DND-41 (cell line): ENCODE measurements at regions not wholly inside any gene's neighbourhood (a gene's known extent, or its start where the extent isn't known, plus 50 kb on each side); places are given as distances from the start of the nearest gene placed in this dataset.
A peak's percentile ranks its signal among the peaks of the same experiment; 100 is the strongest.

Source experiments
- ATAC-seq: fragments of 200-7000 bp; cut with Tn5 transposase; 3 replicates; pipeline ENCODE4 v1.9.1; 2021; ENCODE audit warnings: low read depth; ENCODE audit not compliant: insufficient read depth
- DNase-seq: peaks from one replicate; pipeline ENCODE4 v3.0.0-alpha.2; 2020
- H2AFZ ChIP-seq: 2 replicates; pipeline ENCODE4 v1.6.0; 2012; ENCODE audit warnings: low read depth, low read length
- H3K27ac ChIP-seq: 2 replicates; pipeline ENCODE4 v1.5.1; 2012; ENCODE audit warnings: low read length, inconsistent platforms
- H3K27me3 ChIP-seq: fragments of 200-600 bp; sonication (generic); 2 replicates; pipeline ENCODE4 v1.6.0; 2012; ENCODE audit warnings: low read length, mild to moderate bottlenecking, inconsistent platforms; ENCODE audit not compliant: insufficient read depth, poor library complexity
- H3K36me3 ChIP-seq: 2 replicates; pipeline ENCODE4 v1.5.1; 2012; ENCODE audit warnings: low read length, inconsistent platforms; ENCODE audit not compliant: insufficient read depth
- H3K4me1 ChIP-seq: 2 replicates; pipeline ENCODE4 v1.5.1; 2012; ENCODE audit warnings: mild to moderate bottlenecking, low read length; ENCODE audit not compliant: insufficient read depth
- H3K4me2 ChIP-seq: 2 replicates; pipeline ENCODE4 v1.6.0; 2012; ENCODE audit warnings: mild to moderate bottlenecking, moderate library complexity, low read length, inconsistent platforms; ENCODE audit not compliant: insufficient read depth
- H3K4me3 ChIP-seq, 2 experiments: fragments of 200-600 bp in 1 of 2; shearing (Covaris generic) in 1 of 2; 2 replicates each; pipeline ENCODE4 v1.5.1; 2012 to 2016; ENCODE audit warnings: inconsistent platforms in 2 of 2, low read length in 2 of 2, mild to moderate bottlenecking in 2 of 2, low read depth in 1 of 2, moderate library complexity in 1 of 2
- H3K79me2 ChIP-seq: 2 replicates; pipeline ENCODE4 v1.6.0; 2012; ENCODE audit warnings: low read length, inconsistent platforms; ENCODE audit not compliant: insufficient read depth
- H3K9ac ChIP-seq: 2 replicates; pipeline ENCODE4 v1.6.0; 2012; ENCODE audit warnings: low read depth, mild to moderate bottlenecking, inconsistent platforms, low read length, moderate library complexity
- H3K9me3 ChIP-seq: 2 replicates; pipeline ENCODE4 v1.5.1; 2012; ENCODE audit warnings: low read length, moderate library complexity, mild to moderate bottlenecking, inconsistent platforms; ENCODE audit not compliant: insufficient read depth, severe bottlenecking
- H4K20me1 ChIP-seq: 2 replicates; pipeline ENCODE4 v1.6.0; 2012; ENCODE audit warnings: low read length; ENCODE audit not compliant: insufficient read depth
- EZH2 ChIP-seq: IDR thresholded peaks from 3 replicates; pipeline ENCODE4 v1.6.1; 2012; ENCODE audit warnings: borderline replicate concordance, low read depth, mild to moderate bottlenecking, moderate library complexity, low read length, inconsistent platforms; ENCODE audit not compliant: severe bottlenecking
- TF ChIP-seq, protein P1 (sequence below): IDR thresholded peaks from 2 replicates; pipeline ENCODE4 v1.5.1; 2012; ENCODE audit warnings: borderline replicate concordance, low read length, moderate library complexity, mild to moderate bottlenecking; ENCODE audit not compliant: poor library complexity, severe bottlenecking; ENCODE audit errors: extremely low read depth

DNA sequence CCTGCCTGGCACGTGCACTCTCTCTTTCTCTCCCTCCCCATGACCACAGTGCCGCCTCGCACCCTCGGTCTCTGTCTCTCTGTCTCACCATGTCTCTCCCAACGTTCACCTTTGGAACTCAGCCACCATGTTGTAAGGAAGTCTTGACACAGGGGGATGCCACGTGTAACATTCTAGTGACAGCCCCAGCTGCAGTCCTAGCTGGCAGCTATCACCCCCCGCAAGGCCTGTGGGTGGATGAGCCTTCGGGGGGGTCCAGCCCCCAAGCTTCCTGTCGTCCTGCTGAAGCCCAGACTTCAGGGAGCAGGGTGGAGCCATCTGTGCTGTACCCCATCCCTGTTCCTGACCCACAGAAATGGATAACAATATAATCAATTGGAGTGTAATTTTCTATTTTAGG lies 118.5 kb downstream of the SOX1 start:
- Histone ChIP-seq H3K9ac (no peak overlapping the region), H2AFZ (no peak overlapping the region), H3K4me1 (no peaks in the 10 kb centered on the region), H3K36me3 (no peaks in the 10 kb centered on the region), H3K27me3 (no peaks in the 10 kb centered on the region), H3K27ac (no peak overlapping the region), H3K4me3 (no peak overlapping the region), H3K4me2 (no peak overlapping the region), H3K79me2 (no peaks in the 10 kb centered on the region), H3K9me3 (no peaks in the 10 kb centered on the region), H4K20me1 (peaks cover 2% of the 10 kb centered on the region; the same call in 1 of the 2 replicates)
- DNase-seq (no peak), ATAC-seq (no peak)
- TF ChIP-seq EZH2: no peak
- TF ChIP-seq, protein P1, sequence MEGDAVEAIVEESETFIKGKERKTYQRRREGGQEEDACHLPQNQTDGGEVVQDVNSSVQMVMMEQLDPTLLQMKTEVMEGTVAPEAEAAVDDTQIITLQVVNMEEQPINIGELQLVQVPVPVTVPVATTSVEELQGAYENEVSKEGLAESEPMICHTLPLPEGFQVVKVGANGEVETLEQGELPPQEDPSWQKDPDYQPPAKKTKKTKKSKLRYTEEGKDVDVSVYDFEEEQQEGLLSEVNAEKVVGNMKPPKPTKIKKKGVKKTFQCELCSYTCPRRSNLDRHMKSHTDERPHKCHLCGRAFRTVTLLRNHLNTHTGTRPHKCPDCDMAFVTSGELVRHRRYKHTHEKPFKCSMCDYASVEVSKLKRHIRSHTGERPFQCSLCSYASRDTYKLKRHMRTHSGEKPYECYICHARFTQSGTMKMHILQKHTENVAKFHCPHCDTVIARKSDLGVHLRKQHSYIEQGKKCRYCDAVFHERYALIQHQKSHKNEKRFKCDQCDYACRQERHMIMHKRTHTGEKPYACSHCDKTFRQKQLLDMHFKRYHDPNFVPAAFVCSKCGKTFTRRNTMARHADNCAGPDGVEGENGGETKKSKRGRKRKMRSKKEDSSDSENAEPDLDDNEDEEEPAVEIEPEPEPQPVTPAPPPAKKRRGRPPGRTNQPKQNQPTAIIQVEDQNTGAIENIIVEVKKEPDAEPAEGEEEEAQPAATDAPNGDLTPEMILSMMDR: no peak

- TF ChIP-seq EZH2: no peak
- TF ChIP-seq, protein P1: no peak
- Histone ChIP-seq H3K9ac (no peak overlapping the region), H4K20me1 (peaks cover 2% of the 10 kb centered on the region; the same call in 1 of the 2 replicates), H3K4me3 (no peak overlapping the region), H3K9me3 (no peaks in the 10 kb centered on the region), H3K27ac (no peak overlapping the region), H3K4me2 (no peak overlapping the region), H3K79me2 (no peaks in the 10 kb centered on the region), H2AFZ (no peak overlapping the region), H3K27me3 (no peaks in the 10 kb centered on the region), H3K4me1 (no peaks in the 10 kb centered on the region), H3K36me3 (no peaks in the 10 kb centered on the region)
- peak; percentile 12 for DNase-seq
- ATAC-seq: peak; percentile 45; the same call in 1 of the 3 replicates
These were observed 119.1 kb downstream of the SOX1 start for GRCh38 chr13:112186091-112186490.

DNA sequence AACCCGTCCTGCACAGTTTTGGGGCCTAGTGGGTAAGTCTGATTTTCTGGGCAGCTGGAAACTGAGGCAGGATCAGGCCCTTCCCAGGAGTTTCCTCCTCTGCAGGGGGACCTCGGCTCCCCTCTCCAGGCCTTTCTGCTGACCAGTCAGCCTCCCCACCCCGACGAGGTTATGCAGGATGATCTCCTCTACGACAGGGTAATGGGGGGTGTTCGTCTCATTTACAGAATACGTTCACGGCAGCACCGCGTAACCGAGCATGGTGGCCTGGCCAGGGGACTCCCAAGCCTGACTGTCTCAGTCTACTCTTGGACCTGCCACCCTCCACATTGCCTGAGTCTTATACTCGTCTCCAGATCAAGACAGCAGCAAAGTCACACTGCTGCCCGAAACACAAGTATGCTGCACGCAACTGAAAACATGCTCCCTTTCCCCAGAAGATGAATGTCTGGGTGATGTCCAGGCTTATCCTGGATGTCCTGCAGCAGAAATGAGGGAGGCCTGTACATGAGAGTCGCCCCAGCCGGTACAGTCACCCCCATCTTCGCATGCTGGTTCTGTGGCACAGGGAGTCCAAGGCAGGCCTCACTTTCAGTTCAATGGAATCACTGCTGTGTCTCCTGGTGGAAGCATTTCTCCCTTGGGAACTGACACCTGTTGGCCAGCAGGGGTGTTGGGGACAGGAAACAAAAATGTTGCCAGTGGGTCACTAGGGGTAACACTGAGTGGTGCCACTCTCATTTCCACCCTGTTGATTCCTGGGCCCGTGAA lies 120.8 kb downstream of the SOX1 start:
- Histone ChIP-seq H4K20me1 (no peaks in the 10 kb centered on the region), H3K9me3 (no peaks in the 10 kb centered on the region), H3K79me2 (no peaks in the 10 kb centered on the region), H2AFZ (no peak overlapping the region), H3K27me3 (no peaks in the 10 kb centered on the region), H3K4me3 (no peak overlapping the region), H3K36me3 (no peaks in the 10 kb centered on the region), H3K4me2 (no peak overlapping the region), H3K27ac (no peak overlapping the region), H3K9ac (no peak overlapping the region), H3K4me1 (no peaks in the 10 kb centered on the region)
- ATAC-seq (no peak), DNase-seq (no peak)
- TF ChIP-seq, protein P1: no peak
- TF ChIP-seq EZH2: no peak
